K562 (cell line): ENCODE measurements at regions not wholly inside any gene's neighbourhood (a gene's known extent, or its start where the extent isn't known, plus 50 kb on each side); places are given as distances from the start of the nearest gene placed in this dataset.

ENCODE experiments used
- ATAC-seq: fragments of 200-7000 bp; cut with Tn5 transposase; 3 replicates; pipeline ENCODE4 v1.9.1; 2020; ENCODE audit warnings: moderate library complexity
- BruUV-seq: library from RNA; stranded (reverse); fragments of 400-500 nt; replicated peaks from 2 replicates; lab custom pipeline; 2021; lab: Mats Ljungman, UMichigan
- CTCF ChIA-PET: fragments of 300-600 bp; formaldehyde crosslinking; extraction: SDS; loops from one replicate; lab custom pipeline; 2021; ENCODE audit warnings: low intra/inter-chr PET ratio; lab: Yijun Ruan, JAX
- POLR2A ChIA-PET: fragments of 300-600, 350-650 bp; sonication (Branson Sonifier 250); formaldehyde crosslinking; extraction: SDS; loops from one replicate; lab custom pipeline; 2021; ENCODE audit warnings: antibody characterized with exemption, inconsistent platforms; lab: Yijun Ruan, JAX
- DNase-seq, 4 experiments: peaks; one replicate each; pipeline versions ENCODE4 v3.0.0 to v3.0.0-alpha.2; 2011 to 2018; ENCODE audit warnings: low spot score in 3 of 4, mixed read lengths in 3 of 4; ENCODE audit errors: extremely low read depth in 1 of 4
- FAIRE-seq: peaks from 2 replicates; lab custom pipeline; 2011; peaks lifted over from hg19 to GRCh38; lab: Jason Lieb, UNC
- H2AFZ ChIP-seq: 2 replicates; pipeline ENCODE4 v1.6.0; 2011; ENCODE audit warnings: low read depth, low read length, control low read depth, inconsistent platforms
- H3K27ac ChIP-seq: fragments of 200-600 bp; 3 replicates; pipeline ENCODE4 v1.8.0; 2011; ENCODE audit warnings: low read depth, mild to moderate bottlenecking, control low read depth, inconsistent platforms, low read length, moderate library complexity, mixed read lengths; ENCODE audit errors: extremely low read depth
- H3K27me3 ChIP-seq, 2 experiments: fragments of 300-600 bp in 1 of 2; 2 replicates in 1 of 2; 3 replicates in 1 of 2; pipeline versions ENCODE4 v1.6.0 to v1.8.0; 2011; ENCODE audit warnings: inconsistent platforms in 2 of 2, low read length in 2 of 2, mild to moderate bottlenecking in 1 of 2, mixed read lengths in 1 of 2, moderate library complexity in 1 of 2; ENCODE audit not compliant: control insufficient read depth in 2 of 2, insufficient read depth in 2 of 2
- H3K36me3 ChIP-seq: fragments of 300-600 bp; 3 replicates; pipeline ENCODE4 v1.8.0; 2011; ENCODE audit warnings: mild to moderate bottlenecking, low read length, inconsistent platforms; ENCODE audit not compliant: control insufficient read depth, insufficient read depth
- H3K4me1 ChIP-seq, 2 experiments: fragments of 200-600 bp in 1 of 2; replicated peaks in 1 of 2; 2 replicates in 1 of 2; 3 replicates in 1 of 2; pipeline versions ENCODE4 v1.5.1 to v1.8.0; 2011; ENCODE audit warnings: inconsistent platforms in 2 of 2, low read length in 2 of 2, mild to moderate bottlenecking in 1 of 2, mixed read lengths in 1 of 2, moderate library complexity in 1 of 2; ENCODE audit not compliant: control insufficient read depth in 2 of 2, insufficient read depth in 2 of 2
- H3K4me2 ChIP-seq: 2 replicates; pipeline ENCODE4 v1.6.1; 2011; ENCODE audit warnings: low read length, control low read depth, inconsistent platforms, mixed read lengths; ENCODE audit not compliant: insufficient read depth
- H3K4me3 ChIP-seq: fragments of 200-600 bp; sonication (generic), shearing (Covaris generic); 2 replicates; pipeline ENCODE4 v1.5.1; 2016; ENCODE audit warnings: control low read depth, inconsistent platforms
- H3K79me2 ChIP-seq: fragments of 200-600 bp; 3 replicates; pipeline ENCODE4 v1.8.0; 2011; ENCODE audit warnings: low read length, inconsistent platforms; ENCODE audit not compliant: control insufficient read depth, insufficient read depth
- H3K9ac ChIP-seq, 2 experiments: 2 replicates each; pipeline versions ENCODE4 v1.6.0 to v1.6.1; 2011; ENCODE audit warnings: low read depth in 2 of 2, low read length in 2 of 2, control low read depth in 1 of 2, inconsistent platforms in 1 of 2, mild to moderate bottlenecking in 1 of 2, mixed read lengths in 1 of 2; ENCODE audit not compliant: insufficient read depth in 1 of 2
- H3K9me1 ChIP-seq: one replicate; pipeline ENCODE4 v1.6.0; 2011; ENCODE audit warnings: inconsistent platforms, mild to moderate bottlenecking, low read length, moderate library complexity; ENCODE audit not compliant: control insufficient read depth, insufficient read depth
- H3K9me3 ChIP-seq: replicated peaks from 2 replicates; pipeline ENCODE4 v1.5.1; 2011; ENCODE audit warnings: low read depth, low read length, inconsistent platforms; ENCODE audit not compliant: control insufficient read depth, insufficient read depth
- H4K20me1 ChIP-seq: replicated peaks from 2 replicates; pipeline ENCODE4 v1.6.1; 2011; ENCODE audit warnings: low read length, inconsistent platforms, mixed read lengths; ENCODE audit not compliant: control insufficient read depth, insufficient read depth
- ATF4 ChIP-seq: fragments of 450-650 bp; formaldehyde crosslinking; IDR thresholded peaks from 2 replicates; pipeline ENCODE4 v1.4.0; 2022; ENCODE audit warnings: mild to moderate bottlenecking, moderate library complexity
- BRF2 ChIP-seq: IDR thresholded peaks from 3 replicates; pipeline ENCODE4 v1.6.1; 2011; ENCODE audit warnings: borderline replicate concordance, mild to moderate bottlenecking; ENCODE audit not compliant: insufficient read length, insufficient read depth
- CCNT2 ChIP-seq: IDR thresholded peaks from 2 replicates; pipeline ENCODE4 v1.6.1; 2011; ENCODE audit warnings: borderline replicate concordance, low read depth, mild to moderate bottlenecking, moderate library complexity, mixed read lengths, low read length; ENCODE audit not compliant: insufficient read length; ENCODE audit errors: extremely low read depth
- EGR1 ChIP-seq: fragments of 450-650 bp; conservative IDR thresholded peaks from 2 replicates; pipeline ENCODE4 v1.6.1; 2017; ENCODE audit warnings: mild to moderate bottlenecking
- ERF ChIP-seq: fragments of 450-650 bp; formaldehyde crosslinking; IDR thresholded peaks from 2 replicates; pipeline ENCODE4 v1.4.0; 2020; ENCODE audit warnings: mild to moderate bottlenecking, mixed read lengths
- HEY1 ChIP-seq: fragments of 250-450 bp; sonication (Bioruptor Pico); IDR thresholded peaks from 2 replicates; pipeline ENCODE4 v1.5.0; 2020; ENCODE audit warnings: mild to moderate bottlenecking, moderate library complexity, borderline replicate concordance
- MCM3 ChIP-seq: fragments of 450-650 bp; IDR thresholded peaks from 2 replicates; pipeline ENCODE4 v1.6.1; 2016
- MECOM ChIP-seq: fragments of 250-450 bp; sonication (Bioruptor Pico); IDR thresholded peaks from 2 replicates; pipeline ENCODE4 v1.8.0; 2022; ENCODE audit warnings: inconsistent platforms
- NBN ChIP-seq: fragments of 450-650 bp; IDR thresholded peaks from 2 replicates; pipeline ENCODE4 v1.6.1; 2016; ENCODE audit warnings: low read depth, mild to moderate bottlenecking
- NR1H2 ChIP-seq: sonication (generic); formaldehyde crosslinking; IDR thresholded peaks from 2 replicates; pipeline ENCODE4 v1.4.0; 2020; ENCODE audit warnings: mild to moderate bottlenecking, missing genetic modification reagents
- NUFIP1 ChIP-seq: fragments of 450-650 bp; IDR thresholded peaks from 2 replicates; pipeline ENCODE4 v1.6.1; 2018; ENCODE audit not compliant: partially characterized antibody
- SMARCA4 ChIP-seq: fragments of 450-650 bp; IDR thresholded peaks from 2 replicates; pipeline ENCODE4 v1.6.1; 2016
- SUPT5H ChIP-seq: fragments of 450-650 bp; IDR thresholded peaks from 2 replicates; pipeline ENCODE4 v1.6.1; 2016
- TAL1 ChIP-seq: fragments of 450-650 bp; IDR thresholded peaks from 2 replicates; pipeline ENCODE4 v1.6.1; 2016; ENCODE audit warnings: mild to moderate bottlenecking
- U2AF2 ChIP-seq: fragments of 200-400 bp; formaldehyde crosslinking; optimal IDR thresholded peaks from 2 replicates; pipeline ENCODE3; 2017; ENCODE audit warnings: low read depth, mild to moderate bottlenecking, low read length
- ZNF124 ChIP-seq: sonication (generic); formaldehyde crosslinking; IDR thresholded peaks from 2 replicates; pipeline ENCODE4 v1.8.1; 2022; ENCODE audit warnings: missing genetic modification reagents
- WGBS: fragments of 100-300 bp; shearing (Covaris generic); methylation state at CpG from one replicate; pipeline ENCODE4 v1.1.6; 2016; ENCODE audit warnings: low coverage, mixed read lengths; ENCODE audit not compliant: insufficient coverage; ENCODE audit errors: missing lambda C conversion rate; 5-methylcytosine and 5-hydroxymethylcytosine counted together
- in situ Hi-C: fragments of 300-500 bp; cut with MboI; formaldehyde crosslinking; loops from 4 replicates; pipeline ENCODE4 v1.15.0; 2018; ENCODE audit warnings: inconsistent platforms, mixed read lengths
- intact Hi-C: fragments of 100-400 bp; cut with micrococcal nuclease; formaldehyde crosslinking; loops from 2 replicates; pipeline ENCODE4 v1.14.2; 2022

GRCh38 chr3:74263031-74263430 is 351.4 kb downstream of the CNTN3 start (continued):
- TF ChIP-seq SUPT5H, result no peak
- TF ChIP-seq MECOM (CRISPR knock-in tag), result no peak
- no peak for TF ChIP-seq MCM3
- TF ChIP-seq NUFIP1, result no peak
- no peak for TF ChIP-seq ATF4 (CRISPR knock-in tag)

DNA sequence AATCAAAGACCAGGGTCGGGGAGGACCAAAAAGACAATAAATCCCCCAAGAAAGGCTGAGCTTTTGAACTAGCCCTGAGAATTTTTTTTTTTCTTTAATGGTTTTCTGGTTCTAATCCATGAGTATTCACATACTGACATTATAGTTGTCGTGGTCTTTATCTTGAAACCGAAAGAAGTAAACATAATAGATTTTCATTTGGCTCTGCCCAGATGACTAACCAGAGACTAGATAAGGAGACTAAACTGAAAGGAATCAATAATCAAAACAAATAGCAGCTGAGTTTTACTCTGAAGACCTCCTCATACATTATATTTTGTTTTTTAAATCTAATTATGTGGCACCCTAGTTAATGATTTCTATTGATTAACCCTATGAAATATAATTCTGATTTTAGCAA is 381.4 kb downstream of the CNTN3 start:
- no peak overlapping the region for H3K4me2 ChIP-seq
- TF ChIP-seq ERF (no peak), CCNT2 (no peak), HEY1 (no peak), TAL1 (no peak), BRF2 (no peak), SMARCA4 (no peak), EGR1 (no peak), ZNF124 (no peak), NR1H2 (no peak), NBN (no peak), U2AF2 (no peak)
- TF ChIP-seq, all 486 proteins: peak for 0
- WGBS, result 0% methylated on average over 3 of the region's 3 CpGs
- Histone ChIP-seq H3K27ac (no peak overlapping the region), H3K9ac (no peak overlapping the region), H3K36me3 (no peaks in the 10 kb centered on the region), H3K27me3 (no peaks in the 10 kb centered on the region), H3K9me3 (no peaks in the 10 kb centered on the region), H4K20me1 (no peaks in the 10 kb centered on the region), H3K79me2 (no peaks in the 10 kb centered on the region), H3K4me3 (no peak overlapping the region), H2AFZ (no peak overlapping the region), H3K9me1 (no peaks in the 10 kb centered on the region), H3K4me1 (no peaks in the 10 kb centered on the region)
- no TSS peak for BruUV-seq
- ATAC-seq, result no peak
- in situ Hi-C loops, result no loop called here
- no peak for FAIRE-seq
- CTCF ChIA-PET, result no interaction called here
- POLR2A ChIA-PET, result no interaction called here
- intact Hi-C loops, result no loop called here
- no peak for DNase-seq
